GM12878 (cell line): ENCODE measurements at regions not wholly inside any gene's neighbourhood (a gene's known extent, or its start where the extent isn't known, plus 50 kb on each side); places are given as distances from the start of the nearest gene placed in this dataset.

Experiments
- CEBPB ChIP-seq, 2 experiments: fragments of 150-350 bp in 1 of 2; IDR thresholded peaks; 2 replicates each; pipeline ENCODE4 v1.6.1; 2012 to 2014; ENCODE audit warnings: low read depth in 2 of 2, low read length in 2 of 2, borderline replicate concordance in 1 of 2, inconsistent platforms in 1 of 2
- CHD2 ChIP-seq: IDR thresholded peaks from 2 replicates; pipeline ENCODE4 v1.6.1; 2011; ENCODE audit warnings: low read depth, low read length, improper control_type of control experiment, borderline replicate concordance
- EZH2 ChIP-seq: IDR thresholded peaks from 2 replicates; pipeline ENCODE4 v1.6.1; 2012; ENCODE audit warnings: low read depth, mild to moderate bottlenecking, control low read depth, inconsistent platforms, low read length, borderline replicate concordance; ENCODE audit not compliant: control insufficient read depth
- KAT2A ChIP-seq: conservative IDR thresholded peaks from 2 replicates; pipeline ENCODE4 v1.6.1; 2011; ENCODE audit warnings: low read depth, low read length; ENCODE audit not compliant: control insufficient read depth
- NR2F1 ChIP-seq: fragments of 450-650 bp; conservative IDR thresholded peaks from 2 replicates; pipeline ENCODE4 v1.6.1; 2017; ENCODE audit warnings: mild to moderate bottlenecking
- POLR2AphosphoS5 ChIP-seq: IDR thresholded peaks from 2 replicates; pipeline ENCODE4 v1.6.1; 2011; ENCODE audit warnings: mild to moderate bottlenecking, low read length, inconsistent platforms
- REST ChIP-seq: IDR thresholded peaks from 2 replicates; pipeline ENCODE4 v1.6.1; 2012; ENCODE audit warnings: mild to moderate bottlenecking, low read depth, low read length
- RUNX3 ChIP-seq: IDR thresholded peaks from 2 replicates; pipeline ENCODE4 v1.6.1; 2012; ENCODE audit warnings: low read length, inconsistent platforms
- ZNF274 ChIP-seq: IDR thresholded peaks from one replicate; pipeline ENCODE4 v1.8.0; 2011; ENCODE audit not compliant: insufficient read length, insufficient read depth
- TF ChIP-seq, protein P1 (sequence below): IDR thresholded peaks from 2 replicates; pipeline ENCODE4 v1.6.1; 2012; ENCODE audit warnings: low read depth, low read length, improper control_type of control experiment
- TF ChIP-seq, protein P2 (sequence below), 3 experiments: IDR thresholded peaks in 2 of 3; conservative IDR thresholded peaks in 1 of 3; 2 replicates each; pipeline ENCODE4 v1.5.1; 2011; ENCODE audit warnings: low read depth in 3 of 3, low read length in 3 of 3, mild to moderate bottlenecking in 3 of 3, control low read depth in 2 of 3, moderate library complexity in 2 of 3, inconsistent platforms in 1 of 3, mixed read lengths in 1 of 3; ENCODE audit not compliant: control insufficient read depth in 2 of 3, insufficient read depth in 1 of 3; ENCODE audit errors: extremely low read depth in 1 of 3
- TF ChIP-seq, protein P3 (sequence below): fragments of 450-650 bp; conservative IDR thresholded peaks from 2 replicates; pipeline ENCODE4 v1.6.1; 2017; ENCODE audit warnings: mild to moderate bottlenecking, moderate library complexity

DNA sequence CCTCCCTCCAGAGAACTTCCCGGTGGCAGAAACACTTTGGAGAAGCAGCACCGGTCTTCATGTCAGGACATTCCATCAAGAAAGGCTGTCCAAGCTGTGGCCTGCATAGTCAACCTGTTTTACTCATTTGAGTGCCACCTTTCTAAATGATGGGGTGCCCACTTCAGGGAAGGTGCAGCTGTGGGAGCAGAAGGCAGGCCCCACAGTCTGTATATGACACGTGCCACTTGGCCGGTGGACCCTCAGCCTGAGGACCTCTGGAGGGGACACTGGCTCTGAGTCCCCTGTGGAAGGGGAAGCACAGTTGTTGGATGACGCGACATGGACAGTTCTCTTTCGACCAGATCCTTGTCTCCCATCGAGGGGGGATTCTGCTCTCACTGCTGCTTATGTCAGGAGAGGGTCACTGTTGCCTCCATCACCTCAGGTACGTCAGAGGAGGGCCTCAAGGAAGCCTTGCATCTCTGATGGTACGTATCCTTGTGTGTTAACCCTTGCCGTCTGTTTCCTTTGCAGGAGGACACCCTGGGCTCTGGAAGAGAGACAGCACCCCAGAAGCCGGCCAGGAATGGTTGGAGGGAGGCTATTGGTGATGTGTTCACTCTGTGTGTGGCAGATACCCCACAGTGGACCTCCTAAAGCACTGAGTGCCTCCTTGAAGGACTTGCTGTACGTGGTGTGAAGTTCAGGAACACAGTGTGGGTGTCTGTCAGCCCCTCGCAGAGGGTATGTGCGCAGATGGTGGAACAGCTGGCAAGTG, 132.1 kb upstream of the RTL1 start:
- TF ChIP-seq EZH2 (no peak), CHD2 (no peak), REST (no peak), ZNF274 (no peak), CEBPB (IDR thresholded peaks at IDR 0.05; ENCODE audit: borderline replicate concordance in 1 of 2, low read depth in 2 of 2, low read length in 2 of 2) (no peak), KAT2A (no peak), POLR2AphosphoS5 (no peak), RUNX3 (no peak), NR2F1 (no peak)
- TF ChIP-seq, protein P1, sequence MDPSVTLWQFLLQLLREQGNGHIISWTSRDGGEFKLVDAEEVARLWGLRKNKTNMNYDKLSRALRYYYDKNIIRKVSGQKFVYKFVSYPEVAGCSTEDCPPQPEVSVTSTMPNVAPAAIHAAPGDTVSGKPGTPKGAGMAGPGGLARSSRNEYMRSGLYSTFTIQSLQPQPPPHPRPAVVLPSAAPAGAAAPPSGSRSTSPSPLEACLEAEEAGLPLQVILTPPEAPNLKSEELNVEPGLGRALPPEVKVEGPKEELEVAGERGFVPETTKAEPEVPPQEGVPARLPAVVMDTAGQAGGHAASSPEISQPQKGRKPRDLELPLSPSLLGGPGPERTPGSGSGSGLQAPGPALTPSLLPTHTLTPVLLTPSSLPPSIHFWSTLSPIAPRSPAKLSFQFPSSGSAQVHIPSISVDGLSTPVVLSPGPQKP: no peak
- TF ChIP-seq, protein P2, sequence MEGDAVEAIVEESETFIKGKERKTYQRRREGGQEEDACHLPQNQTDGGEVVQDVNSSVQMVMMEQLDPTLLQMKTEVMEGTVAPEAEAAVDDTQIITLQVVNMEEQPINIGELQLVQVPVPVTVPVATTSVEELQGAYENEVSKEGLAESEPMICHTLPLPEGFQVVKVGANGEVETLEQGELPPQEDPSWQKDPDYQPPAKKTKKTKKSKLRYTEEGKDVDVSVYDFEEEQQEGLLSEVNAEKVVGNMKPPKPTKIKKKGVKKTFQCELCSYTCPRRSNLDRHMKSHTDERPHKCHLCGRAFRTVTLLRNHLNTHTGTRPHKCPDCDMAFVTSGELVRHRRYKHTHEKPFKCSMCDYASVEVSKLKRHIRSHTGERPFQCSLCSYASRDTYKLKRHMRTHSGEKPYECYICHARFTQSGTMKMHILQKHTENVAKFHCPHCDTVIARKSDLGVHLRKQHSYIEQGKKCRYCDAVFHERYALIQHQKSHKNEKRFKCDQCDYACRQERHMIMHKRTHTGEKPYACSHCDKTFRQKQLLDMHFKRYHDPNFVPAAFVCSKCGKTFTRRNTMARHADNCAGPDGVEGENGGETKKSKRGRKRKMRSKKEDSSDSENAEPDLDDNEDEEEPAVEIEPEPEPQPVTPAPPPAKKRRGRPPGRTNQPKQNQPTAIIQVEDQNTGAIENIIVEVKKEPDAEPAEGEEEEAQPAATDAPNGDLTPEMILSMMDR (IDR thresholded peaks at IDR 0.05 in 2 of 3, conservative IDR thresholded peaks at IDR 0.05 in 1 of 3; ENCODE audit: control insufficient read depth in 2 of 3, extremely low read depth in 1 of 3, insufficient read depth in 1 of 3, low read depth in 3 of 3, low read length in 3 of 3): no peak
- TF ChIP-seq, protein P3, sequence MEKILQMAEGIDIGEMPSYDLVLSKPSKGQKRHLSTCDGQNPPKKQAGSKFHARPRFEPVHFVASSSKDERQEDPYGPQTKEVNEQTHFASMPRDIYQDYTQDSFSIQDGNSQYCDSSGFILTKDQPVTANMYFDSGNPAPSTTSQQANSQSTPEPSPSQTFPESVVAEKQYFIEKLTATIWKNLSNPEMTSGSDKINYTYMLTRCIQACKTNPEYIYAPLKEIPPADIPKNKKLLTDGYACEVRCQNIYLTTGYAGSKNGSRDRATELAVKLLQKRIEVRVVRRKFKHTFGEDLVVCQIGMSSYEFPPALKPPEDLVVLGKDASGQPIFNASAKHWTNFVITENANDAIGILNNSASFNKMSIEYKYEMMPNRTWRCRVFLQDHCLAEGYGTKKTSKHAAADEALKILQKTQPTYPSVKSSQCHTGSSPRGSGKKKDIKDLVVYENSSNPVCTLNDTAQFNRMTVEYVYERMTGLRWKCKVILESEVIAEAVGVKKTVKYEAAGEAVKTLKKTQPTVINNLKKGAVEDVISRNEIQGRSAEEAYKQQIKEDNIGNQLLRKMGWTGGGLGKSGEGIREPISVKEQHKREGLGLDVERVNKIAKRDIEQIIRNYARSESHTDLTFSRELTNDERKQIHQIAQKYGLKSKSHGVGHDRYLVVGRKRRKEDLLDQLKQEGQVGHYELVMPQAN: no peak
